ENCODE measurements at regions not wholly inside any gene's neighbourhood (a gene's known extent, or its start where the extent isn't known, plus 50 kb on each side); places are given as distances from the start of the nearest gene placed in this dataset.

DNA sequence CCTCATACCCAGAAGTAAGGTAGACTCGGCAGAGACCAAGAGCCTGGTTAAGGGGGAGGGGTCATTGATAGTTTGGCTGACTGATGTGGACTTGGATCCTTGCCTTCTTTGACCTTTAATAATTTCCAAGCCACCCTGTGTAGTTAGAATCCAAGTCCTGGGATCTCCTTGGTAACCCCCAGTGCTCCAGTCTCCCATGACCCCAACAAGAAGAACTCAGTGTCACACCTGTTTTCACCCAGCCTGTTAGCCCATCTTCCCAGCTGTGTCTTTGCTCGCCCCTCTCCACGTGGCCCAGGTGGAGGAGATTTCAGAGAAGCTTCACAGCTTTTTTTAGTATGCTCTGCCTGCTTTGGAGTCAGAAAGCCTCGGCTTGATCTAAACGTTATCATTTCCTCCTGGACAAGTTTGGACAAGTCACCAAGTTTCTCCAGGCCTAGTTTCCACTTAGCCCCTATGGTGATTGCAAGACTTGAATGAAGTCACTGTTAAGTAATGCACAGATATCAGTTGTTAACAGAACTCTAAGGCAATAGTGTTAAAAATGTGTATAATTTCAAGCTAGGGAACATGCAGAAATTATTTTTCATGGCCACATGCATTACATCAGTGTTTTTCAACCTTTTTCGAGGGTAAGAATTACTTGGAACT, 170.0 kb downstream of the TMEM38B start:
- TF ChIP-seq EZH2 (IDR thresholded peaks at IDR 0.05) (no peak), POLR2AphosphoS5 (IDR thresholded peaks at IDR 0.05; ENCODE audit: borderline replicate concordance, low read depth, low read length) (no peak)

All from SK-N-MC (cell line).